ENCODE measurements at regions not wholly inside any gene's neighbourhood (a gene's known extent, or its start where the extent isn't known, plus 50 kb on each side); places are given as distances from the start of the nearest gene placed in this dataset.

DNA sequence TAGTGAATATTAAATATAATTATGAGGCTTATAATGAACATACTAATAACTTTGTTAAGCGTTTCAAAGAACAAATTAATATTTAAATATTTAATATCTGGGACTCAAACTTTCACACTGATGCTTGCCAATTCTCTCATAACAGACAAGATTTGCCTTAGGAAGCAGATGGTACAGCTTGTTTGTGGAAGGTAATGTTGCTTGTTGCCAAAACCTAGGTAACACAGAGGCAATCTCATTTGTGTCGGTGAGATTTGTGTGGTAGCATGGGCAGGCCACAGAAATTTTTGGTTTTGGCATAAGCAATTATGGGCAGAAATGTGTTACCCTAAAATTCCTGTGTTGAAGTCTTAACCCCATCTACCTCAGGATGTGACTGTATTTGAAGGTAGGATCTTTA, 114.9 kb upstream of the AFF2 start:
- Histone ChIP-seq H3K27me3 (replicated peaks; ENCODE audit: insufficient read depth) (no peaks in the 10 kb centered on the region), H3K4me3 (no peak overlapping the region), H3K9me3 (no peaks in the 10 kb centered on the region), H3K4me1 (replicated peaks) (no peaks in the 10 kb centered on the region), H3K27ac (no peak overlapping the region), H3K36me3 (no peaks in the 10 kb centered on the region)
- no peak for DNase-seq (ENCODE audit: low spot score)
- intact Hi-C loops (cut with DNase I) = no loop called here
- TF ChIP-seq POLR2A (IDR thresholded peaks at IDR 0.05) = no peak
- TF ChIP-seq POLR2AphosphoS5 (IDR thresholded peaks at IDR 0.05) = no peak
- TF ChIP-seq, protein P1, sequence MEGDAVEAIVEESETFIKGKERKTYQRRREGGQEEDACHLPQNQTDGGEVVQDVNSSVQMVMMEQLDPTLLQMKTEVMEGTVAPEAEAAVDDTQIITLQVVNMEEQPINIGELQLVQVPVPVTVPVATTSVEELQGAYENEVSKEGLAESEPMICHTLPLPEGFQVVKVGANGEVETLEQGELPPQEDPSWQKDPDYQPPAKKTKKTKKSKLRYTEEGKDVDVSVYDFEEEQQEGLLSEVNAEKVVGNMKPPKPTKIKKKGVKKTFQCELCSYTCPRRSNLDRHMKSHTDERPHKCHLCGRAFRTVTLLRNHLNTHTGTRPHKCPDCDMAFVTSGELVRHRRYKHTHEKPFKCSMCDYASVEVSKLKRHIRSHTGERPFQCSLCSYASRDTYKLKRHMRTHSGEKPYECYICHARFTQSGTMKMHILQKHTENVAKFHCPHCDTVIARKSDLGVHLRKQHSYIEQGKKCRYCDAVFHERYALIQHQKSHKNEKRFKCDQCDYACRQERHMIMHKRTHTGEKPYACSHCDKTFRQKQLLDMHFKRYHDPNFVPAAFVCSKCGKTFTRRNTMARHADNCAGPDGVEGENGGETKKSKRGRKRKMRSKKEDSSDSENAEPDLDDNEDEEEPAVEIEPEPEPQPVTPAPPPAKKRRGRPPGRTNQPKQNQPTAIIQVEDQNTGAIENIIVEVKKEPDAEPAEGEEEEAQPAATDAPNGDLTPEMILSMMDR (IDR thresholded peaks at IDR 0.05) = no peak
- 94% methylated on average over 2 of the region's 2 CpGs for WGBS

GRCh38 chrX:148389629-148390028, 110.8 kb upstream of the AFF2 start:
- Histone ChIP-seq H3K4me1 (replicated peaks) (no peaks in the 10 kb centered on the region), H3K9me3 (no peaks in the 10 kb centered on the region), H3K36me3 (no peaks in the 10 kb centered on the region), H3K4me3 (no peak overlapping the region), H3K27me3 (replicated peaks; ENCODE audit: insufficient read depth) (no peaks in the 10 kb centered on the region), H3K27ac (no peak overlapping the region)
- WGBS = 78% methylated on average over 2 of the region's 2 CpGs
- DNase-seq (ENCODE audit: low spot score) = no peak
- TF ChIP-seq POLR2AphosphoS5 (IDR thresholded peaks at IDR 0.05) (no peak), POLR2A (IDR thresholded peaks at IDR 0.05) (no peak)
- TF ChIP-seq, protein P1 (IDR thresholded peaks at IDR 0.05) = no peak
- intact Hi-C loops (cut with DNase I) = no loop called here

DNA sequence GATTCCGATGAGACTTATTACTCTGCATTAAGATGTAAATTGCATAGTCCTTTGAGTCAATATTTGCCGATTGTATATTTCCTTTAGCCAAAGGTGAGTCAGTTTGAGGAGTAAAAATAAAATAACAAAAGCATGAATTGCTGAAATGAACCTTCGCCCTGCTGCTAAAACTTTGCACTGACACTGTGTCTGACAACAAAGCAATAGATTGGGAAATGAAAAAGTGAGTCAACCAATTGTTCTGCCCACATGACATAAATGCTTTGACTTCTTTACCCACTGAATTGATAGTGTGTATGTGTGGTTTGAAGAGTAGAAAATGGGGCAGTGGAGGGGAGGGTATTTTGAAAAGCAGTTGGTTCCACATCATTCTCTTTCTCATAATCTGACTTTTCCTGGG, 88.4 kb upstream of the AFF2 start:
- no peaks in the 10 kb centered on the region for H3K36me3 ChIP-seq
- no peak for DNase-seq (ENCODE audit: low spot score)
- intact Hi-C loops (cut with DNase I) = no loop called here
- 46% methylated on average over 3 of the region's 3 CpGs for WGBS
- no peaks in the 10 kb centered on the region for H3K9me3 ChIP-seq
- TF ChIP-seq, protein P1 (IDR thresholded peaks at IDR 0.05) = no peak
- TF ChIP-seq POLR2AphosphoS5 (IDR thresholded peaks at IDR 0.05) (no peak), POLR2A (IDR thresholded peaks at IDR 0.05) (no peak)
- H3K27ac ChIP-seq = no peak overlapping the region
- H3K4me1 ChIP-seq (replicated peaks) = no peaks in the 10 kb centered on the region
- H3K27me3 ChIP-seq (replicated peaks; ENCODE audit: insufficient read depth) = no peaks in the 10 kb centered on the region
- no peak overlapping the region for H3K4me3 ChIP-seq

GRCh38 chrX:148416142-148416541, 84.3 kb upstream of the AFF2 start:
- TF ChIP-seq POLR2A (IDR thresholded peaks at IDR 0.05) (no peak), POLR2AphosphoS5 (IDR thresholded peaks at IDR 0.05) (no peak)
- TF ChIP-seq, protein P1 (IDR thresholded peaks at IDR 0.05) = no peak
- 85% methylated on average over 2 of the region's 2 CpGs for WGBS
- intact Hi-C loops (cut with DNase I) = no loop called here
- H3K36me3 ChIP-seq = no peaks in the 10 kb centered on the region
- H3K27me3 ChIP-seq (replicated peaks; ENCODE audit: insufficient read depth) = no peaks in the 10 kb centered on the region
- DNase-seq (ENCODE audit: low spot score) = no peak
- no peaks in the 10 kb centered on the region for H3K9me3 ChIP-seq
- no peak overlapping the region for H3K4me3 ChIP-seq
- no peak overlapping the region for H3K27ac ChIP-seq
- no peaks in the 10 kb centered on the region for H3K4me1 ChIP-seq (replicated peaks)

GRCh38 chrX:148416931-148417330, 83.5 kb upstream of the AFF2 start:
- intact Hi-C loops (cut with DNase I) = no loop called here
- no peak overlapping the region for H3K4me3 ChIP-seq
- H3K27ac ChIP-seq = no peak overlapping the region
- H3K27me3 ChIP-seq (replicated peaks; ENCODE audit: insufficient read depth) = no peaks in the 10 kb centered on the region
- TF ChIP-seq POLR2A (IDR thresholded peaks at IDR 0.05) = no peak
- TF ChIP-seq, protein P1 (IDR thresholded peaks at IDR 0.05) = no peak
- no peak for DNase-seq (ENCODE audit: low spot score)
- 94% methylated on average over 4 of the region's 4 CpGs for WGBS
- no peaks in the 10 kb centered on the region for H3K36me3 ChIP-seq
- no peaks in the 10 kb centered on the region for H3K9me3 ChIP-seq
- no peaks in the 10 kb centered on the region for H3K4me1 ChIP-seq (replicated peaks)
